ENCODE measurements at regions not wholly inside any gene's neighbourhood (a gene's known extent, or its start where the extent isn't known, plus 50 kb on each side); places are given as distances from the start of the nearest gene placed in this dataset.
"Not testable (repeated sequence)": the region's sequence is repeated elsewhere in the genome, so short reads cannot be mapped to it uniquely, and the experiment has no call there.

GRCh38 chr14:83887866-83888265 is 1642.1 kb upstream of the FLRT2 start:
- DNase-seq, result no peak

- DNase-seq, result peak; percentile 13
Observed at GRCh38 chr14:83893447-83893846, 1636.5 kb upstream of the FLRT2 start.

GRCh38 chr14:83894568-83894967 is 1635.4 kb upstream of the FLRT2 start:
- DNase-seq, result no peak

- DNase-seq, result not testable (repeated sequence)
Observed at GRCh38 chr14:83898558-83898957, 1631.4 kb upstream of the FLRT2 start.

GRCh38 chr14:83899706-83900105 is 1630.2 kb upstream of the FLRT2 start:
- no peak for DNase-seq

GRCh38 chr14:83905157-83905556 is 1624.8 kb upstream of the FLRT2 start:
- DNase-seq, result no peak

- DNase-seq, result peak; percentile 1
Observed at GRCh38 chr14:83908419-83908818, 1621.5 kb upstream of the FLRT2 start.

- DNase-seq, result no peak
Observed at GRCh38 chr14:83909507-83909906, 1620.4 kb upstream of the FLRT2 start.

GRCh38 chr14:83912032-83912642 is 1617.8 kb upstream of the FLRT2 start:
- DNase-seq, result no peak

- DNase-seq, result peak; percentile 29
Observed at GRCh38 chr14:83913476-83913875, 1616.5 kb upstream of the FLRT2 start.

GRCh38 chr14:83918546-83918945 is 1611.4 kb upstream of the FLRT2 start:
- DNase-seq, result no peak

- not testable (repeated sequence) for DNase-seq
Observed at GRCh38 chr14:83919675-83920074, 1610.3 kb upstream of the FLRT2 start.

- DNase-seq, result no peak
Observed at GRCh38 chr14:83923842-83924241, 1606.1 kb upstream of the FLRT2 start.

GRCh38 chr14:83924259-83924658 is 1605.7 kb upstream of the FLRT2 start:
- DNase-seq, result no peak

- DNase-seq, result no peak
Observed at GRCh38 chr14:83940253-83940652, 1589.7 kb upstream of the FLRT2 start.

- no peak for DNase-seq
Observed at GRCh38 chr14:83958359-83958758, 1571.6 kb upstream of the FLRT2 start.

GRCh38 chr14:83960832-83961512 is 1569.0 kb upstream of the FLRT2 start:
- no peak for DNase-seq

- no peak for DNase-seq
Observed at GRCh38 chr14:83969998-83970397, 1559.9 kb upstream of the FLRT2 start.

GRCh38 chr14:83972631-83973030 is 1557.3 kb upstream of the FLRT2 start:
- DNase-seq, result no peak

- DNase-seq, result no peak
Observed at GRCh38 chr14:83974647-83975163, 1555.2 kb upstream of the FLRT2 start.

GRCh38 chr14:83975435-83975834 is 1554.5 kb upstream of the FLRT2 start:
- no peak for DNase-seq

- DNase-seq, result peak; percentile 5
Observed at GRCh38 chr14:83975841-83976770, 1553.8 kb upstream of the FLRT2 start.

- DNase-seq, result no peak
Observed at GRCh38 chr14:83977583-83977982, 1552.4 kb upstream of the FLRT2 start.

Data from NCI-H146 (cell line).